Effector memory CD4-positive, alpha-beta T cell (primary cell): ENCODE measurements at regions not wholly inside any gene's neighbourhood (a gene's known extent, or its start where the extent isn't known, plus 50 kb on each side); places are given as distances from the start of the nearest gene placed in this dataset.

ENCODE experiments used
- DNase-seq, 3 donors: peaks; one replicate each; pipeline ENCODE4 v3.0.0-alpha.2; 2020
- H3K27ac ChIP-seq: 2 replicates; pipeline ENCODE4 v1.7.0; 2013; ENCODE audit warnings: mild to moderate bottlenecking, low read length, moderate library complexity; ENCODE audit not compliant: insufficient read depth, poor library complexity, severe bottlenecking
- H3K27me3 ChIP-seq: replicated peaks from 2 replicates; pipeline ENCODE4 v1.7.0; 2013; ENCODE audit warnings: mild to moderate bottlenecking, low read length; ENCODE audit not compliant: insufficient read depth, control insufficient read depth, poor library complexity, severe bottlenecking
- H3K36me3 ChIP-seq: 2 replicates; pipeline ENCODE4 v1.7.0; 2013; ENCODE audit warnings: mild to moderate bottlenecking, low read length, moderate library complexity; ENCODE audit not compliant: control insufficient read depth, insufficient read depth
- H3K4me1 ChIP-seq: 2 replicates; pipeline ENCODE4 v1.7.0; 2013; ENCODE audit warnings: low read length, mild to moderate bottlenecking; ENCODE audit not compliant: control insufficient read depth, insufficient read depth, poor library complexity, severe bottlenecking
- H3K4me3 ChIP-seq: 2 replicates; pipeline ENCODE4 v1.7.0; 2013; ENCODE audit warnings: low read length, low read depth, mild to moderate bottlenecking; ENCODE audit not compliant: insufficient read depth, poor library complexity, severe bottlenecking
- H3K9me3 ChIP-seq: 2 replicates; pipeline ENCODE4 v1.7.0; 2013; ENCODE audit warnings: mild to moderate bottlenecking, low read length, moderate library complexity; ENCODE audit not compliant: control insufficient read depth

DNA sequence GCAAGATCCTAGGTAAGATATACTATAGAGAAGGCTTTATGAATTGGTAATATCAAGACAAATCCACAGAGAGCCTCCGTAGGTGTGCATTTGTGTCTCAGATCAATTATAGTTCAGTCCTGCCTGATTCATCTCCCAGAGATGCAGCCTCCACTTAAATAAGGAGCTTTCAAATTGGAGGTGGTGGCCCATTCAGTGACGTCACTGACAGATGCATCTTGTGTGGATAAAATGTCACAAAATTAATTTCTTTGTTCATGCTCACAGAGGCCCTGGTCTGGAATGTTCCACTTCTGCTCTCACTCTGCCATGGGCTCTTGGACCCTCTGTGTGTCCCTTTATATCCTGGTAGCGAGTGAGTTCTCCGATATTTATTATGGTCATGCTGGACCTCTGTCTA lies 157.1 kb upstream of the PRSS58 start:
- Histone ChIP-seq H3K27ac (no peak overlapping the region), H3K27me3 (no peaks in the 10 kb centered on the region), H3K4me1 (no peaks in the 10 kb centered on the region), H3K36me3 (no peaks in the 10 kb centered on the region), H3K4me3 (no peak overlapping the region), H3K9me3 (no peaks in the 10 kb centered on the region)
- no peak for DNase-seq

GRCh38 chr7:142414135-142414534 lies 156.3 kb upstream of the PRSS58 start:
- Histone ChIP-seq H3K27ac (no peak overlapping the region), H3K36me3 (no peaks in the 10 kb centered on the region), H3K4me1 (no peaks in the 10 kb centered on the region), H3K27me3 (no peaks in the 10 kb centered on the region), H3K9me3 (no peaks in the 10 kb centered on the region), H3K4me3 (no peak overlapping the region)
- DNase-seq = no peak

DNA sequence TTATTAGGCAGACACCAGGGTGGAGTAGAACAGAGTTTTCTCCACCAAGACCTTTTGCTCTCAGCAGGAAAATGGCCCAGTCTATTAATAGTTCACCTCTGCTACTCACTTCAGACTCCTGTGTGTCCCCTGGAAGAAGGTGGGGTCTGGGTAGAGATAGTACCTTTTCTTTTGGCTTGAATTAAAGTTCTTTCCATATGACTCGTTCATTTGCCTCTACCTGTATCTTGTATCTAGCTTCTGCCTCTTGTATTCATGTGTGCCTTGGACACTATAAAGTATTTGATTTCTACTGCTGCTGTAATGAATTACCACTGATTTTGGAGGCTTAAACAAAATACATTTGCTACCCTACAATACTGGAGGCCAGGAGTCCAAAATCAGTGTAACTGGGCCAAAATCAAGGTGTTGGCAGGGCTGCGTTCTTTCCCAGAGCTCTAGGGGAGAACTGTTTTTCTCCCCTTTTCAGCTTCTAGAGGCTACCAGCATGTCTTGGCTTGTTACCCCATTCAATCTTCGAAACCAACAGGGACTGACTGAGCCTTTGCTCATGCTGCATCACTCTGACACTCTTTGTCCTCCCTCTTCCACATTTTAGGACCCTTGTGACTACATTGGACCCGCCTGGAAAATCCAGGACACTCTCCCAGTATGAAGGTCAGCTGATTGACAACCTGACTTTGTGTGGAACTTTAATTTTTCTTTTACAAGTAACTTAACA lies 155.6 kb upstream of the PRSS58 start:
- Histone ChIP-seq H3K36me3 (no peaks in the 10 kb centered on the region), H3K27me3 (no peaks in the 10 kb centered on the region), H3K4me3 (no peak overlapping the region), H3K27ac (no peak overlapping the region), H3K4me1 (no peaks in the 10 kb centered on the region), H3K9me3 (no peaks in the 10 kb centered on the region)
- no peak for DNase-seq

- H3K27ac ChIP-seq = no peak overlapping the region
- DNase-seq = peak in 1 of 3 donors; percentile 6
Measured at GRCh38 chr7:142412551-142413193, 154.8 kb upstream of the PRSS58 start.

DNA sequence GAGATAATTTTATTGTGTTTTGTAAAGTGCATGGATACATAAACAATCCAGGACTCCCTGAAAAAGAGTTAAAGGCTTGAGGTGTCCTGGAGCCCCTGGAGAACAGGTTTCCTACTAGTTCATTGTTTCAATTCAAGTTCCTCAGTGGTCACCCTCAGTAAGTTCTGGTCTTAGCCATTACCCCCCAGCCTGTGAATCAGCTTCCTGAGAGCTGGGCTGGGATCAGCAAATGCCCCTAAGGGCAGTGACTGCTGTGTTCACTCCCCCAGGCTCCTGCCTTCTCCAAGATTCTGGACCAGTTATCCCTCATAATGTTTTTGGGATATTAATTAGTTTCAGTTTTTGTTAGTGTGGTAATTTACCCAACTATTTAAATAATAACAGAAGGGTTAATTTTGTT lies 151.6 kb upstream of the PRSS58 start:
- no peaks in the 10 kb centered on the region for H3K9me3 ChIP-seq
- no peak overlapping the region for H3K27ac ChIP-seq
- no peaks in the 10 kb centered on the region for H3K36me3 ChIP-seq
- no peak for DNase-seq
- no peak overlapping the region for H3K4me3 ChIP-seq
- no peaks in the 10 kb centered on the region for H3K4me1 ChIP-seq
- H3K27me3 ChIP-seq = no peaks in the 10 kb centered on the region

More at GRCh38 chr7:142412551-142413193, 154.8 kb upstream of the PRSS58 start:
- Histone ChIP-seq H3K36me3 (no peaks in the 10 kb centered on the region), H3K27me3 (no peaks in the 10 kb centered on the region), H3K4me3 (no peak overlapping the region), H3K4me1 (no peaks in the 10 kb centered on the region), H3K9me3 (no peaks in the 10 kb centered on the region)

DNA sequence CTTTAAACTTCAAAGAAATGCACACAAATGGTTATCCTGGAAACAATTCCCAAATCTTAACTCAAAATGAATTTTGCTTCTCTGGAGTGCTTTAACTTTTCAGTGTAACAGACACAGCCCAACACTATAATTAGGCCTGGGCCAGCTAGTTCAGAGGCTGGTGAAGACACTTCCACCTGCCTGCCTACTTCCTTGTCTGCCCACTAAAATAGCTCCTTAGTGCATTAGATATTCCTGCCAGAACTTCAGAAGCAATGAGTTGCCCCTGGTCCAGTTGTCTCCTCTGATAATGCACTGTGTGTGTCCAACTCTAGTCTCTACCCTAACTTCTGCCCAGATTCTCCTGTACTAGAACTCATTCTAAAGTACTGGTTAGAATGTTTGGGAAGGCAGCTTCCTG lies 150.9 kb upstream of the PRSS58 start:
- Histone ChIP-seq H3K4me1 (no peaks in the 10 kb centered on the region), H3K4me3 (no peak overlapping the region), H3K36me3 (no peaks in the 10 kb centered on the region), H3K27me3 (no peaks in the 10 kb centered on the region), H3K27ac (no peak overlapping the region), H3K9me3 (no peaks in the 10 kb centered on the region)
- DNase-seq = no peak

DNA sequence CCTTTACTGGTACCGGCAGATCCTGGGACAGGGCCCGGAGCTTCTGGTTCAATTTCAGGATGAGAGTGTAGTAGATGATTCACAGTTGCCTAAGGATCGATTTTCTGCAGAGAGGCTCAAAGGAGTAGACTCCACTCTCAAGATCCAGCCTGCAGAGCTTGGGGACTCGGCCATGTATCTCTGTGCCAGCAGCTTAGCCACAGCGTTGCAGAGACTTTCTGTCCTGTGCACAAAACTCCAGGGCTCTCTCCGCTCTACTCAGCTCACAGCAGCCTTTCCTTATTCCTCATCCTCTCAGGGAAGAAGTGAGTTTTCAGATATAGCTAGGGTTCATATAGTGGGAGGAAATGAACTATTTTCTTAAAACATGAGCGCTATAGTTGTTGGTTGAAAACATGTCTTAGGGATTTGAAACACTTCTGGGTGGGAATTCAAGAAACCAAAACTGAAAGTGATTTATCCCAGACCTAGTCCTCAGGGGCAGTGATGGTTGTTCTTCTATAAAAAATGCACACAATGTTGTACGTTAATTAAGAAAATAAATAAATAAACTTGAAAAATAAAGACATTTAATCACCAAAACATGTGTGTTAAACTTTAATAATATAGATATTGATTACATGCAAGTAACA lies 150.2 kb upstream of the PRSS58 start:
- Histone ChIP-seq H3K27ac (no peak overlapping the region), H3K4me3 (no peak overlapping the region), H3K27me3 (no peaks in the 10 kb centered on the region), H3K9me3 (no peaks in the 10 kb centered on the region), H3K36me3 (no peaks in the 10 kb centered on the region), H3K4me1 (no peaks in the 10 kb centered on the region)
- no peak for DNase-seq

- no peak for DNase-seq
- no peaks in the 10 kb centered on the region for H3K36me3 ChIP-seq
- H3K4me3 ChIP-seq = no peak overlapping the region
- H3K27me3 ChIP-seq = no peaks in the 10 kb centered on the region
- H3K27ac ChIP-seq = no peak overlapping the region
- no peaks in the 10 kb centered on the region for H3K4me1 ChIP-seq
- no peaks in the 10 kb centered on the region for H3K9me3 ChIP-seq
Measured at GRCh38 chr7:142405122-142405765, 147.4 kb upstream of the PRSS58 start.

DNA sequence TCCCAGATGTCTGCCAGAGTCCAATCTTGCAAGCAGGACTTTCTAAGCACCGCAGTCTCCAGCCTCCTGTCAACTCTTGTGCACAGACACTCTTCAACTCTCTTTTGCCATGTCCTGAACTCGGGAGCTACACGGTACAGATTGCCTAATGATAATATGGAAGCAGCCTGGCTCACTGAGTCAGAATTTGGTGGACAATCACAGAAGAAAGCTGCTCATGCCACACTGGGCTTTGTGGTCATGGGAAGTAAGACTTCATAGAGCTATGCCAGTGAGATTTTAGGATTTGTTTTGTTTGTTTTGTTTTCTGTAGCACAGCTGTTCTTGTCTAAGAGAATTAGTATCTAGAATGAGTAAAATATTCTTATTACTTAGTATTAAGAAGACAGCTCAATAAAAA lies 144.1 kb upstream of the PRSS58 start:
- Histone ChIP-seq H3K4me3 (no peak overlapping the region), H3K27me3 (no peaks in the 10 kb centered on the region), H3K36me3 (no peaks in the 10 kb centered on the region), H3K4me1 (no peaks in the 10 kb centered on the region), H3K9me3 (no peaks in the 10 kb centered on the region), H3K27ac (no peak overlapping the region)
- no peak for DNase-seq

GRCh38 chr7:142400042-142400533 lies 142.2 kb upstream of the PRSS58 start:
- Histone ChIP-seq H3K27me3 (no peaks in the 10 kb centered on the region), H3K36me3 (no peaks in the 10 kb centered on the region), H3K9me3 (no peaks in the 10 kb centered on the region), H3K4me1 (no peaks in the 10 kb centered on the region), H3K27ac (no peak overlapping the region), H3K4me3 (no peak overlapping the region)
- no peak for DNase-seq
